GM18867 (cell line): ENCODE measurements at regions not wholly inside any gene's neighbourhood (a gene's known extent, or its start where the extent isn't known, plus 50 kb on each side); places are given as distances from the start of the nearest gene placed in this dataset.

Source experiments
- ATAC-seq: cut with Tn5 transposase; IDR thresholded peaks from one replicate; pipeline ENCODE4 v1.9.1; 2021; ENCODE audit warnings: mild to moderate bottlenecking, moderate library complexity; ENCODE audit not compliant: unreplicated experiment

DNA sequence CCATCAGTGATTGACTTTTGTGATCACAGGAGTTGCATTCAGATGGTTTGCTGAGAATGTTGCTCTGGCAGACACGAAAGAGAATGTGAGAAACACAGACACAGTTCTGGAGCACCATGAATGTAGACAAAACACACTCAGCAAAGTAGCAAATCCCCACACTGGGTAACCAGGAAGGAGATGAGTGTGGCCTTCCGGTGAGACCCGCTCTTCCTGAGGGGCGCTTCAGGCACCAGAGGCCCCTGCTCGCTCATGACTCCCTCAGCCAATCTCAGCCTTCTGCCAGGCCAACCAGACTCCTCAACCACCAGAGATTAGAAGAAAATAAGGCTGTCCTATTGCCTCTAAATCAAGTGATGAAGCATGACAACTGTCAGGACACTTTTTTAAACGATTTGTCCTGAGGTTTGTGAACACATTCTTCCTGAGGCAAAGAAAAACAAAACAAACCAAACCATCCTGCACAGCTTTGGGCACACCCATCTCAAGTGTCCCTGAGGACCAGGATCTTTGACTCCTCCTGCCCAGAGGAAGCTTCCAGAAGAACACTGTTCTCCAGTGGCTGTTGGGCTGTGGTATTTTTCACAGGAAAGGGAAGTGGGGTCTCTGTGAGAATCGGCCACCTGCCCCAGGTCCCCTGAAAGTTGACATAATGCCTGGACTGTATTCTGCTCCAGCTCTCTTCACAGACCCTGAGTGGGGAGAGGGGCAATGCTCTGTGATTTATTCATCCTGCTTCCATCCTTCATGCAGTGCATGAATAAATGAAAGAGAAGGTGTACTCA is 152.8 kb downstream of the BCL11A start:
- no peak for ATAC-seq

DNA sequence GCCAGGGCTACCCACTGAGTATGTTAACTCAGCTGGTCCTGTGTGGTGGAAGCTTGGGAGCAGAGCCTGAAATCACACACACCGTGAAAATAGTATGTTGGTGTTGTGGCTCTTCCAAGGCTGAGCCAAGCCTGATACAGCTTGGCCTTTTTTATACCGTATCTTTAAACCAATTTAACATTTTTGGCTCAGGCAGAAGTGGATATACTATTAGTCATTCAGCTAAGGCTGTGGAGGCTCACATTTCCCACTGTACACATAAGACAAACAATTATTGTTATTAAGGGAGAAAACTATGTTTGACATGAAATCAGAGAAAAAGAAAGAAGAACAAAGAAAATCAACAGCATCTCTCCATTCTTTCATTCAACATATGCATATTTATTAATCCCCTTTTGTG is 159.0 kb downstream of the BCL11A start:
- no peak for ATAC-seq

DNA sequence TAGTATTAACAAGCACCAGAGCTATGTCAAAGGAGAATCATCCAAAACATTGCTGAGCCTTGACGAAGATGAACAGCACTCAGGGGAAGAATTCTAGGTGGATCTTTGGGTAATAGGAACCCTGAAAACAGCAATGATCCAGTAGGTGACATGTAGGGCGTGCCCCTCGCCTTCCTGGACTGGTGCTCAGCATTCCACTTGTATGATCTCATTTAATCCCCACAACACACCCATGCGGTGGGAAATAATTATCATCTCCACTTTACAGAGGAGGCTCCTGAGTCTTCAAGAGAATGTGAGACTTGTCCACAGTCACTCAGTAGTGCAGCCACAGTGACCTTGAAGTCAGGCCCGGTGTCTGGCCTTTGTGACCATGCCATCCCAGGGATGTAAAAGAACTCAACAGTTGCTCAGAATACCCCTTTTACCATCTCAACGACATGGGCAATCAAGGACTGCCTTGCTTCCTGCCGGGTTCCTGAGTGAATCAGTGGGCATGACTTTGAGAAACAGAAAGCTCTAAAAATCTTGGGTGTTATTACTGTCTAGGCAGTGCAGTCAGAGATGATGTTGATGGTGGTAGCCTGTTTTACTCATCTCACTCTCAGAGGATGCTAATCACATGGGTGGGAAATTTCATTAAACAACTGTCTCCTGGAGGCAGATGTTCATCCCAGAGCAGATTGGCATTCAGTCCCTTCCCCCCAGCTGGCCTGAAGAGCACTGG is 161.6 kb downstream of the BCL11A start:
- ATAC-seq = peak; percentile 51

DNA sequence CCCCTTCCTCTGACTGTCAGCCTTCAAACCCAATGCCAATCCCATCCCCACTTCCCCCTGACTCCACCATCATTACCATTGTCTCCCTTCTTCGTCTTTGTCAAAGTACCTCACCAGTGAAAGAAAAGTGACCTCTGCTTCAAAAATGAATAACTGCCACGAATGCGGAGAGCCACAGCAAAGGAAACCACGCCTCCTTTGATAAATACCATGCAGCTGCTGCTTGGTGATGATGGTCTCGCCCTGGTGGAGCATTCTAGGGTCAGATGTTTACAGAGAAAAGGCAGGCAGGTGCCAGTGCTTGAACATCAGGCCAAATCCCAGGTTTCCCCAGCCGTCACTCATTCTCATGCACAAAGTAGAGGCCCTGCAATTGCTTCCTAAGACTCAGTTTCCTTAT is 162.2 kb downstream of the BCL11A start:
- no peak for ATAC-seq

DNA sequence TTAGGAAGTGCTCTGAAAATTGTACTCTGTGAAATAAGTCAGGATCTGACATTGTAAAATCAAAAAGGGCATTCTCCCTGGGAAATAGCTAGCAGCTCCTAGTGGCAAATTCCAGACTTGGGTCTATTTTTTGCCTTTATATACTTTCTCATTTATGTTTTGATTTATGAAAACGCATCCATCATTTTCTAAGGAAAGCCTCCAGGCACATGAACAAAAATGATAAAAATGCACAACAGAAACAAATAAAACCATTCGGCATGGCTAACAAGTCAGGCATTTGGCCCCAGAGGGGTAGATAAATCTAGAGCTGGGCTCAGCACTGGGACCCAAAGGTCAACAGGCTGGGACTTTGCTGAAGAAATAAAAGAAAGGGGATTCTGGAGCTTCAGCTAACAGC is 167.0 kb downstream of the BCL11A start:
- ATAC-seq = no peak

DNA sequence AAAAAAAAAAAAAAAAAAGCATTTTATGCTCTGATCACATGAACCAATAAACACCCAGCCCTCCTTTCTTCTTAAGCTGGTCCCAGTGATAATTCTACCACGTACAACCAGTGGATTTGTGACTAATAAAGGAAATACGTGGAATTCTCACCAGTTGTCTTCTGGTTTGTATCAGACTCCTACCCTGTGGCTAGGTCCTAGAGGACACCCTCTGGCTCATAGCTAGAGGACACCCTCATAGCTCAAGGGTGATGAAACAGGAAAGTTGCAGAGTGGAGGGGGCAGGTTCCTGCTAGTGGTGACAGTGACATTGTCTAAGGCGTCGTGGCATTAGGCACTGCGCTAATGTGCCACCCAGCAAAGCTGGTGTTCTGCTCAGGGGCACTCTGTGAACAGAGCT is 167.8 kb downstream of the BCL11A start:
- no peak for ATAC-seq

DNA sequence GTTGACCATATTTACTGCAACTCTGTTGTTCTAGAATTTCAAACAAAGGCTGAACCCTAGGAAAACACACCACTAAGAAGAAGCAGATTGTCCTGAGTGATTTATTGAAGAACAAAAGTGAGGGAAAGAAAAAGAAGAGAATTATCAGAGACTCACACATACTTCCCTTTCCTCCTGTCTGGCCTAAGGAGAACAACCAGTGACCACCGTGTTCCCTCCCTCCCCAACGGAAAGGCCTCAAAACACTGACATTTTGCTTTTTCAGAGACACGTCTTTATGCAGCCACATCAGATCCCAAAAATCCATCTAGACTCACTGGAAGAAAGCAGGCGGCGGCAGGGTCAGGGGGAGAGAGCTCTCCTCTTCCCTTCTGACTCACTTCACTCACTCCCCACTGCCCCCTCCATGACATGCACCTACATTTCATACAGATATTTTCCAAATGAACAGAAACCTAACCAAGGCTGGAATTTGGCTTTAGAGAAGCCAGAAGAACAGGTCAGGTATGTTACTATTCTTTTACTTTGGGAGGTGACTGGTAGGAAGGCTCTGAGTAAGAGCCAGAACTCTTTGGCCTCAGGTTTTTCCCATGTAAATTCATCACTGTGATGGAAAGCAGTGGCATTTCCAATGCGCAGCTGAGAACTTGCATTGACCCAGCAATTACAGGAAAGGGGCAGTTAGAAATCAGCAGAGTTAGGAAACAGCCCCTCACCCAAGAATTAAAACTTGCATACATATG is 169.9 kb downstream of the BCL11A start:
- no peak for ATAC-seq

DNA sequence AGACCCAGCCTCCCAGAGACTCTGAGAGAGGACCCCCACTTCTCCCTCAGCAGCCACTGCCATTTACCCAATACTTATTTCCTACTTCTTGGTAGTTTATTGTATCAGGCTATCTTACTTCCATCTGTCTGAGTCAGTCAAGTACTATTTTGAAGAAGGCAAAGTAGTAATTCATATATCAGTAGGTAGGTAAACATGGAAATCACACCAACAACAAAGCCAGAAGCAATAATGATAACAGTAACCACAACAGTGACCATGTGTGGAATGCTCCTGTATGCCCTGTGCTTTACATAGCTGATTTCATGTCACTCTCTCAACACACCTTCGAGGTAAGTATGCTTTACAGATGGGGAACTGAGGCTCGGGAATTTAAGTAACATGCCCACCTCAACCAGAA is 173.0 kb downstream of the BCL11A start:
- no peak for ATAC-seq

DNA sequence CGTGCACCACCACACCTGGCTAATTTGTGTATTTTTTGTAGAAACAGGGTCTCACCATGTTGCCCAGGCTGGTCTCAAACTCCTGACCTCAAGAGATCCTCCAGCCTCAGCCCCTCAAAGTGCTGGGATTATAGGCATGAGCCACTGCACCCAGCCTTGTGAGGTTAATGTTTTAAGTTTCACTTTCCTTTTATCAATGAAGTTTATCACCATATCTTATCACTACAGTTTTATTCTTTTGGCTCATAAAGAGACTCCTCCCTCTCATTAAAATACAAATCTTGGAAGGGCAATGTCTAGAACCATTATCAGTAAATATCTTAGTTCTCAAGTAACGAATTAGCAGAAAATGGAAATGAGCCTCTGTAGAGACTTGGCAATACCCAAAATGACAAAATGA is 173.8 kb downstream of the BCL11A start:
- ATAC-seq = no peak

DNA sequence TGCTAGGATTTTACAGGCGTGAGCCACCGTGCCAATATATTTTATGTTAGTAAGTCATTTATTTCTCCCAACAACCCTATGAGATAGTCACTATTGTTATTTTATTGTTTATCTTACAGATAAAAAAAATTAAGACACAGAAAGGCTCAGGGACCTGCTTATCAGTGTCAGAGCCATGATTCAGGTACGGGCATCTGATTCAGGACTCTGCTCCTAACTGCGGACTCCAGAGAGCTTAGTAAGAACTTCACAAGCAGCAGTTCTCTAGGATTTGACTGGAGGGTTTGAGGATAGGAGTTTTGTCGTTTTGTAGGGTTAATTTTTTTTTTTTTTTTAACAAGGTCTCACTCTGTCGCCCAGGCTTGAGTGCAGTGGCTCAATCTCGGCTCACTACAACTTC is 174.2 kb downstream of the BCL11A start:
- no peak for ATAC-seq

DNA sequence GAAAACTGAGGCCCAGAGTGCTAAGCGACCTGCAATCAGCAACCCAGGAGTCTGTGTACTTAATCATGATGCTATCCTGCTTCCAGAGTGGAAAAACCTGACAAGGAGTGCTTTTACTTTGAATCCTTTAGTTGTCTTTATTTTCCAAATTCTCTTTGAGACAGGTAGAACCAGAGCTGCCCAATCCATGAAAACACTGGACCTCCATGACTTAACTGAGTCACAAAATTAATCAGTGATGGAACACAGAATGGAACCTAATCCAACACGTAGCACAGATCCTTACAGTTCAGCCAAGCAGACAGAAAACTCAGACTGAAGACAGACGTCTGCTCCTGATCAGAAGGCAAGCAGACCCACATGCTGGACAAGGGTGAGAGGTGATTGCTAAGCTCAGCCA is 175.6 kb downstream of the BCL11A start:
- ATAC-seq = no peak

DNA sequence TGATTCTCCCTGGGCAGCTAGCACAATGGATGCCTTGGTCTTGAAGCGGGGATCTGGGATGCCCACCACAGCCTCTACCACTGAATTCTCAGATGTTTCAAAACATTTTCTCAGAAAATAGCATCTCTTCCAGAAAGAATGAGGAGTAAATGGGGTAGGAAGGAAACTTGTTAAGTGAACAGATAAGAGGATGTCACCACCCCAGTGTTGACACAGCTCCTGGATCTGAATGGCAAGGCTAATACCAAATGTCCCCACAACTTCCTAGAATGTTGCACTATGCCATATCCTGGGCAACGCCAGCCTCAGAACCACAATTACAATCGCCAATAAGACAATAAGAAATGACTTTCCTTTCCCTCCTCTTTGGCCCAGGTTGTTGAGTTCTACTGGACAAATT is 177.2 kb downstream of the BCL11A start:
- ATAC-seq = no peak

DNA sequence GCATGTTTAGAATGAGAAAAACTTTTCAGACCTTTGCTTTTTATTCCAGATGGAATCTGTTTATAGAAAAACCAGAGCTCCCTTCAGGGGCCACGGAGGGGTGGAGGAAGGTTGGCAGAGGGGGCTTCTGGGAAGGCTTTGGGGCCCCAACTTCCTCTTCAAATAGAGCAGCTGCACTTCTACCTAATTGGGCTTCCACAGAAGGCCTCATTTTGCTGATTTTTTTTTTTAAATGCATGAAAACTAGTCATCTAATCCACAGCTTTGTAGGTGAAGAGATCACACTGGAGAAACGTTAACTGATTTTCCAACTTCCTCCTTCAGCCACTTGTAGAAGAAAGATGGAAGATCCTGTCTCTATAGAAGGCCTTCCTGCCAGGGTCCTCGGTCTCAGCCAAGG is 181.8 kb downstream of the BCL11A start:
- ATAC-seq = no peak

DNA sequence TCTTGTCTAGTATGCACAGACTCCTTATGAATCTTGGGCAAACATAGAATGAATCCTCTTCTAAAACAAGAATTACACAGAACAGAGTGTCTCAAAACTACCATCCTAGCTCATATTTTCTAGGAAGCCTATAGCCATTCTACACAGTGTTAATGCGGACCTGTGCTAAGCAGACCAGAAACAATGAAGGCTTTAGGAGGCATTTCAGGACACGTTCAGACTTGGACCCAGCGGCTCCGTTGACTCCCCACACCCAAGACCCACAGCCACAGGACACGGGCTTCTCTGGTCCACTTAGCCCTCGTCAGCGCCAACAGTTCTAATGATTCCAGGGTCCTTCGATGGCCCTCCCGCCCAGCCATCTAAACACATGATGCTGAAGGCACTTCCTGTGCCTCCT is 182.2 kb downstream of the BCL11A start:
- ATAC-seq = no peak

DNA sequence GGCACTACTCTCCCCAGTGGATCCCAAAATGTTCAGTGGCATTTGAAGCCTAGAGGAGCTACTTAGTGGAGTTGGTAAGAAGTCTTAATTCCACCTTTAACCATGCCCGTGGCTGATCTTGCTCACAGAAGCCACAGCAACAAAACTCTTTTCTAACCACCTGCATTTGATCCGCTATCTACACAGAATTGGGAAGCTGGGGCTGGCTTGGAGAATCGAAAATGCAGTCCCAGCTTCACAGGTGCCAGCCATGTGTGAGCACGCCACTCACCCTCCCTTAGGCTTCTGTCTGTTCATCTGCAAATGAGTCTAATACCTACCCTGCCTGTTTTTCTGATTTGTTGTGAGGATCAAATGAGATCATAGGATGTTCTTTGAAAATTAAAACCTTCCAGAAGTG is 182.6 kb downstream of the BCL11A start:
- no peak for ATAC-seq

DNA sequence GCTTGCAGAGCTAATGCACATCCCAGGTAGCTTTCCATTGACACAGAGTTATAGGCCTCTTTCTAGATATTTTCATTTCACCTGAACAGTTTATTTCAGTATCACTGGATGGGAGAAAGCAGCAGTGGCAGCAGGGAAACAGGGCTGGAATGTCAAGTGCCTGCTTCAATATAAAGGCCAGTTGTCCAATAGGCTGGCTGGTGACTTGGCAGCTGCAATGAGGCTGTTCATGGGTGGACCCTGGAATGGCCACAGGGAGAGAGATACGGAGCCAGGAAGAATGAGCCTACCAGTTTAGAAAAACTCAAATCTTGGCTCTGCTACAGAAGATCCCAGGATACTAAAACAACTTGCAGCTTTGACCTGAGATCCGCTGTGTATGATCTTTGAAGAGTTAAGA is 185.0 kb downstream of the BCL11A start:
- no peak for ATAC-seq

DNA sequence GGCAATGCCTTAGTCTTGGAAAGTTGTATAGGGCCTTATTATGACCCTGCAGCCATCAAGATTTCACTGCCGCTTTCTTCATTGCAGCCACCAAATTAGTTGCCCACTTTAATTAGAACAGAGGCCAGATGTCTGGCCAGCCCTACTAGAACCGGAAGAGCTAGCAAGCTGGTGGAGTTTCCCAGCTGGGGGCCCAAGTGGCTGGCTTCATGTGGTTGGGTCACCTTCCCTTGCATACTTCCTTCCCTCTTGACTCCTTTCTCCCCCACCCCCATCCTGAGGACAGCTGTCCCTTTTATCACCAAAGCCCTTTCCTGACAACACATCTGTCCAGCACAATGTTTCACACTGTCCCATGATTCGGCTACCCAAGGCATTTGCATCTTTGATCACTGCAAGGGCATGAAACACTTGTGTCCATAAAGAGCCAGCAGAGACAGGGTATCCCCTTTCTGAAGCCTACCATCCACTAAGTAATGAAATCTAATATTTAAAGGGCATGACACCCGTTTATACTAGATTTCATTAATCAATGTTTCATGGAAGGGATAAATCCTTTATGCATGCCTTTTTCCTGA is 187.2 kb downstream of the BCL11A start:
- peak; percentile 51 for ATAC-seq

DNA sequence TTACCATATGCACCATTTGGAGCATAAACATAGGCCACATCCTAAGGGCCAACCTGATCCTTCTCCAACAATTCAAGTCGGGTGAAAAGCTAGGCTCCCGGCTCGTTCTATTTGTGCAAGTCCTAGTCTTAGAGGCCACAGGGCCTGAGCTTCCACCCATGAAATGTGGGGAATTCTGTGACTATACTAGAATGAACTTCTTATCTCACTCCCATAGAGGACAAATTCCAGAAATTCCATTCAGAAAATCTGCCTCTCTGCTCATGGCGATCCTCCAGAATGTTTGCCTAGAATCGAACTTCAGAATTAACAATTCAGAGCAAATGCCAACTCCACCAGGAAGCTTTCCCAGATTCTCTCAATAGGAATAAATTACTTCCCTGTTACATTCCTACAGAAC is 187.9 kb downstream of the BCL11A start:
- ATAC-seq = no peak

DNA sequence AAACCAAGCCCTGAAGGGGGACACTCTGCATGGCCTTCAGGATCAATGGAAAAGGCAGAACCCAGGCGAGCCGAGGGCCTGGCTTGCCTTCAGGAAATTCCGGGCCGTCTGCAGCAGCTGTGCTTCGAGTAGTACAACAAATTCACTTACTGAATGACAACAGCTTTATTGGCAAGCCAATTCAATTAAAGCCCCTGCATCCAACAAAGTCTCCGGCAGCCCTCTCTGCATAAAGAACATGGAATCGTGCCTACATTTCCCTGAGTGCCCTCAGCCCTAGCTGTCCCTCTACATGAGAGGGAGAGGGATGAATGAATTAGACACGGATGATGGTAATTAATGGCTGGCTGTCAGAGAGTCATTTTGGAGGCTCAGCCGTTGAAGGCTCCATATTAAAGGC is 189.0 kb downstream of the BCL11A start:
- no peak for ATAC-seq

DNA sequence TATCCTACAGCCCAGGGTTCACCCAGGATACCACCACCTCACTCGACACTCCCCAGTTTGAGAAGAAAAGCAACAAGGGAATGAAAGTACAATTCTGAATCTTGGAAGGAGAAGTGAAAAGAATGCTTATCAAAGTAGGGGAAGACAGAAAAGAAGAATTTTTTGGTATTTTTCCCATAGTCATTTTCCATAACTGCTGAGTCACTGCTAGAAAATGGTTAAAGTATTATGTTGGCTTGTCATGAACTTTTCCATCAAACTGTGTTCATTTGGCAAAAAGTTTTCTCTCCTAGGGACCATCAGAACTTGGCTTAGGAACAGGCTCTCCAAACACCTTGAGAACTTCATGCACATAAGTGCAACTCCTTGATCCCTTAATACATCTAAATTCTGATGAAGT is 192.0 kb downstream of the BCL11A start:
- ATAC-seq = no peak

DNA sequence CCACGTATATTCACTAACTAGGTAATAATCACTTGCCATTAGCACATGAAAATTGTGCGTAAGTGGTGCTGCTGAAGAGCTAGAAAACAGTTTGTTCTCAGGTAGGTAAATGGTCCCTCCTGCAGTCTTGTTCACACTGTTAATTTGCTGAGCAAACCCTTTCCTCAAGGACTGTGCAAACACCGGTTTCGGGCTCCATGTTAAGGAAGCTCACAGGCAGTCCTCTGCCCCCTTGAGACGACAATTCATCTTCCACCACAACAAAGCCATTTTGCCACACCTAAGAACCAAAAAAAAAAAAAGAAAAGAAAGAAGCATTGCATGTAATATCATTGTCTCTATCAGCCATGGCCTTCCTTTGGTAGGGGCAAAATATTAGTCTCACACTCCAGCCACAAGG is 193.9 kb downstream of the BCL11A start:
- ATAC-seq = no peak

DNA sequence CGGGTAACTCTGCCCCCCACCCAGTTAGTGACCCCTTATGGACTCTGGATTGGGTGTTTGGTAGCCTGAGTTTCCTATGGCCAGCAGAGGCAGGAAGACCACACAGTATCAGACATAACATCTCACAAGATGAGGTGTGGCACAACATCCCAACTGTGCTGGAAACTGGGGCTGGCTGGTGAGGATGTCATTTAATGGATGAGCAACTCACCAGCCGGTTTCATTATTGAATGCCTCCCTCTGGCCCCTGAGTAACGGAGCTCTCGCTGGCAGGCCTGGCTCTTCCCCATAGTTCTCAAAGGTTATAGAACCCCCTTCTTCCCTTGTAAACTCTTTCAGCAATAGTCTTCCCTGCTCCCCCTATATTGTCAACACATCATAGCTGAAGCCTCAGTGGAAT is 195.0 kb downstream of the BCL11A start:
- ATAC-seq = no peak
